CD8-positive, alpha-beta memory T cell (primary cell): ENCODE measurements at regions not wholly inside any gene's neighbourhood (a gene's known extent, or its start where the extent isn't known, plus 50 kb on each side); places are given as distances from the start of the nearest gene placed in this dataset.
A peak's percentile ranks its signal among the peaks of the same experiment; 100 is the strongest.

Experiments used
- CTCF ChIA-PET: fragments of 350-600 bp; sonication (Branson Sonifier 250); formaldehyde crosslinking; loops from one replicate; lab custom pipeline; 2021; ENCODE audit warnings: antibody characterized with exemption; lab: Charles Lee
- POLR2A ChIA-PET: fragments of 350-600 bp; sonication (Branson Sonifier 250); formaldehyde crosslinking; loops from one replicate; lab custom pipeline; 2021; ENCODE audit warnings: antibody characterized with exemption; lab: Charles Lee
- DNase-seq, 5 donors: peaks; one replicate each; pipeline versions ENCODE4 v3.0.0 to v3.0.0-alpha.2; 2020 to 2022; ENCODE audit warnings: mixed read lengths in 1 of 5
- H3K27ac ChIP-seq: one replicate; pipeline ENCODE4 v1.7.0; 2013; ENCODE audit warnings: low read depth, mild to moderate bottlenecking, low read length, moderate library complexity
- H3K27me3 ChIP-seq: 2 replicates; pipeline ENCODE4 v1.7.0; 2013; ENCODE audit warnings: low read length, mild to moderate bottlenecking; ENCODE audit not compliant: insufficient read depth, poor library complexity, severe bottlenecking
- H3K36me3 ChIP-seq: 2 replicates; pipeline ENCODE4 v1.7.0; 2013; ENCODE audit warnings: mild to moderate bottlenecking, low read length, moderate library complexity; ENCODE audit not compliant: insufficient read depth
- H3K4me1 ChIP-seq: 2 replicates; pipeline ENCODE4 v1.7.0; 2013; ENCODE audit warnings: mild to moderate bottlenecking, low read length, moderate library complexity; ENCODE audit not compliant: insufficient read depth
- H3K4me3 ChIP-seq: 2 replicates; pipeline ENCODE4 v1.7.0; 2013; ENCODE audit warnings: mild to moderate bottlenecking, low read length
- H3K9me3 ChIP-seq: 2 replicates; pipeline ENCODE4 v1.7.0; 2013; ENCODE audit warnings: mild to moderate bottlenecking, low read length
- H3K27ac Mint-ChIP-seq, 8 donors: one replicate each; pipeline ENCODE4 v1.8.0; 2020 to 2021; ENCODE audit warnings: mixed read lengths in 8 of 8, mild to moderate bottlenecking in 6 of 8, inconsistent platforms in 3 of 8, moderate library complexity in 3 of 8
- H3K27me3 Mint-ChIP-seq, 2 donors: one replicate each; pipeline ENCODE4 v1.8.0; 2020 to 2021; ENCODE audit warnings: mixed read lengths in 2 of 2, mild to moderate bottlenecking in 1 of 2, moderate library complexity in 1 of 2
- H3K36me3 Mint-ChIP-seq, 3 donors: one replicate each; pipeline ENCODE4 v1.8.0; 2020 to 2021; ENCODE audit warnings: mixed read lengths in 3 of 3, inconsistent platforms in 1 of 3, mild to moderate bottlenecking in 1 of 3
- H3K4me1 Mint-ChIP-seq, 3 donors: one replicate each; pipeline ENCODE4 v1.8.0; 2020 to 2021; ENCODE audit warnings: mixed read lengths in 3 of 3, inconsistent platforms in 1 of 3, mild to moderate bottlenecking in 1 of 3
- H3K4me3 Mint-ChIP-seq, 7 donors: one replicate each; pipeline ENCODE4 v1.8.0; 2020 to 2021; ENCODE audit warnings: mixed read lengths in 7 of 7, mild to moderate bottlenecking in 6 of 7, moderate library complexity in 4 of 7, inconsistent platforms in 2 of 7
- H3K9me3 Mint-ChIP-seq, 5 donors: one replicate each; pipeline ENCODE4 v1.8.0; 2020 to 2022; ENCODE audit warnings: mixed read lengths in 5 of 5, mild to moderate bottlenecking in 3 of 5, moderate library complexity in 2 of 5, inconsistent platforms in 1 of 5

GRCh38 chr9:90274725-90275124, 367.9 kb downstream of the DIRAS2 start:
- POLR2A ChIA-PET = no interaction called here
- no peak overlapping the region for H3K27ac Mint-ChIP-seq
- CTCF ChIA-PET = no interaction called here

GRCh38 chr9:90285946-90286345, 356.7 kb downstream of the DIRAS2 start:
- DNase-seq = no peak
- H3K4me1 ChIP-seq = no peaks in the 10 kb centered on the region
- POLR2A ChIA-PET = no interaction called here
- H3K27me3 Mint-ChIP-seq = peaks cover 4 to 7% of the 10 kb centered on the region in 2 donors
- H3K36me3 ChIP-seq = no peaks in the 10 kb centered on the region
- no peaks in the 10 kb centered on the region for H3K36me3 Mint-ChIP-seq
- no peak overlapping the region for H3K27ac Mint-ChIP-seq
- H3K27me3 ChIP-seq = no peaks in the 10 kb centered on the region
- H3K9me3 Mint-ChIP-seq = peaks cover 0 to 2% (median 0%) of the 10 kb centered on the region in 5 donors
- H3K4me3 Mint-ChIP-seq = no peak overlapping the region
- no peak overlapping the region for H3K4me3 ChIP-seq
- no peaks in the 10 kb centered on the region for H3K9me3 ChIP-seq
- CTCF ChIA-PET = no interaction called here
- no peak overlapping the region for H3K27ac ChIP-seq
- peaks cover 0 to 4% (median 3%) of the 10 kb centered on the region in 3 donors for H3K4me1 Mint-ChIP-seq

More at GRCh38 chr9:90274725-90275124, 367.9 kb downstream of the DIRAS2 start:
- no peaks in the 10 kb centered on the region for H3K4me1 ChIP-seq
- H3K9me3 Mint-ChIP-seq = no peaks in the 10 kb centered on the region
- peaks cover 5 to 32% of the 10 kb centered on the region in 2 donors for H3K27me3 Mint-ChIP-seq
- H3K4me3 ChIP-seq = no peak overlapping the region
- DNase-seq = no peak
- H3K9me3 ChIP-seq = no peaks in the 10 kb centered on the region
- no peaks in the 10 kb centered on the region for H3K4me1 Mint-ChIP-seq
- peaks cover 0 to 2% (median 0%) of the 10 kb centered on the region in 3 donors for H3K36me3 Mint-ChIP-seq
- H3K36me3 ChIP-seq = no peaks in the 10 kb centered on the region
- no peak overlapping the region for H3K4me3 Mint-ChIP-seq
- H3K27ac ChIP-seq = no peak overlapping the region
- no peaks in the 10 kb centered on the region for H3K27me3 ChIP-seq

GRCh38 chr9:90287567-90288274, 354.9 kb downstream of the DIRAS2 start:
- H3K27me3 Mint-ChIP-seq = peaks cover 0 to 4% of the 10 kb centered on the region in 2 donors
- no peak for DNase-seq

GRCh38 chr9:90288275-90288639, 354.4 kb downstream of the DIRAS2 start:
- ChIA-PET CTCF (no interaction called here), POLR2A (no interaction called here)
- Histone ChIP-seq H3K27ac (no peak overlapping the region), H3K36me3 (no peaks in the 10 kb centered on the region), H3K9me3 (no peaks in the 10 kb centered on the region), H3K4me1 (no peaks in the 10 kb centered on the region), H3K27me3 (no peaks in the 10 kb centered on the region), H3K4me3 (no peak overlapping the region)
- Mint-ChIP-seq H3K9me3 (no peaks in the 10 kb centered on the region), H3K27me3 (peaks cover 0 to 4% of the 10 kb centered on the region in 2 donors), H3K4me3 (no peak overlapping the region), H3K4me1 (peaks cover 0 to 4% (median 3%) of the 10 kb centered on the region in 3 donors), H3K27ac (no peak overlapping the region), H3K36me3 (no peaks in the 10 kb centered on the region)
- no peak for DNase-seq

More at GRCh38 chr9:90287567-90288274, 354.9 kb downstream of the DIRAS2 start:
- Histone ChIP-seq H3K36me3 (no peaks in the 10 kb centered on the region), H3K4me1 (no peaks in the 10 kb centered on the region), H3K4me3 (no peak overlapping the region), H3K27me3 (no peaks in the 10 kb centered on the region), H3K27ac (no peak overlapping the region), H3K9me3 (no peaks in the 10 kb centered on the region)
- Mint-ChIP-seq H3K9me3 (no peaks in the 10 kb centered on the region), H3K36me3 (no peaks in the 10 kb centered on the region), H3K27ac (no peak overlapping the region), H3K4me3 (peak overlapping the region in 2 of 7 donors; percentile 4 to 50), H3K4me1 (peaks cover 0 to 4% (median 3%) of the 10 kb centered on the region in 3 donors)
- ChIA-PET CTCF (no interaction called here), POLR2A (no interaction called here)

DNA sequence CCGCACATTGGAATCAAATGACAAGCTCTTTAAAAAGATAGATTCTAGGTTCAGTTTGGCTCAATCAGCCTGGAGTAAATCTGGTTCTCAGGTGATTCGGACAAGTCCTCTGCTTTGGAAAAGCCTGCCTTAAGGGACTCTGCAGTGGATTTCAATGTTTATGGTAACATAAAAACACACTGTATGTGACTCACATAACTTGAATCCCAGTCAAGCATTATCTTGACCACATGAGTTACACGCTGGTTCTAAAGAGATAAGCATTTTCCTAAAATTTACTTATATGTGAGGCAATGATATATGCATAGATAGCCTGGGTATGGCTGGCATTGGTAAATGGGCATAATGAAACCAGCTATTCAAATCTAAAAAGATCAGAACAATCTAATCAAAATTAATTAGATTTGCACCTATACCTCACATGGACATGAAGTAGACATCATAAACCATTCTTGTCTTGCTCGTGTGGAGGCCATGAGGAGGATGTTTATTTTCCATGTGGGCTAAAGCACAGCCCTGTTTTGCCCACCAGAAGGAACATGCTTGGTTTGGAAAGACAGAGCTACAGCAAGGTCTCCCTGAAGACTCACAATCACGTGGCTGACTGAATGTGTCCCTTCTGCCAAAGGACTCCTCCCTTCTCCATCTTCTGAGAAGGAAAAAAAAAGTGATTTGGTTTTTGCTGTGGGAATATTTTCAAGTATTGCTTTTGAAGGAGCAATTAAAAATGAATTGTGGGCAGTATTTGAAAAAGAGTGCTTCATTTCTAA, 351.7 kb downstream of the DIRAS2 start:
- no peak overlapping the region for H3K4me3 ChIP-seq
- H3K4me1 ChIP-seq = no peaks in the 10 kb centered on the region
- no peaks in the 10 kb centered on the region for H3K36me3 ChIP-seq
- H3K27me3 ChIP-seq = no peaks in the 10 kb centered on the region
- no peak for DNase-seq
- H3K4me3 Mint-ChIP-seq = no peak overlapping the region
- H3K9me3 Mint-ChIP-seq = no peaks in the 10 kb centered on the region
- no peaks in the 10 kb centered on the region for H3K36me3 Mint-ChIP-seq
- H3K9me3 ChIP-seq = no peaks in the 10 kb centered on the region
- POLR2A ChIA-PET = no interaction called here
- H3K4me1 Mint-ChIP-seq = peaks cover 0 to 4% (median 3%) of the 10 kb centered on the region in 3 donors
- no peak overlapping the region for H3K27ac Mint-ChIP-seq
- peaks cover 0 to 6% of the 10 kb centered on the region in 2 donors for H3K27me3 Mint-ChIP-seq
- CTCF ChIA-PET = no interaction called here
- H3K27ac ChIP-seq = no peak overlapping the region

DNA sequence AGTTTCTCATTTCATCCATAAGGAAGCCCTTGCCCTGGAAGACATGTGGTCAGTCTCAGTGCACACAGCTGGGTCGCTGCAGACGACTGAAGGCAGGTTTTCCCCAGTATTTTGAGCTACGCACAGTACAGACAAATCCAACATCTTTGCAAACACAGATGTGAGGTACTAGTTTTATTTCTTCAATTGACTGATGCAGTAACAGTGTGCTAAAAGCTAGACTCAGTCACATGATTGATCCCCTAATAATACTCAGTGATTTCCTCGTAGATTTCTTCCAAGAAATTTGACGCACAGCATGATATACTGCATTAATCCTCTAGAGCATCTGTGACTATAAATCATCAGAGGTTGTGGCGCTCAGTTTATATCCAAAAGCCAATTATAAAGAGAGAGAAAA, 346.1 kb downstream of the DIRAS2 start:
- H3K36me3 Mint-ChIP-seq = no peaks in the 10 kb centered on the region
- ChIA-PET POLR2A (no interaction called here), CTCF (no interaction called here)
- peak overlapping the region in 1 of 8 donors; percentile 34 for H3K27ac Mint-ChIP-seq
- H3K4me1 Mint-ChIP-seq = no peaks in the 10 kb centered on the region
- H3K4me1 ChIP-seq = no peaks in the 10 kb centered on the region
- H3K27me3 Mint-ChIP-seq = peaks cover 0 to 7% of the 10 kb centered on the region in 2 donors
- no peaks in the 10 kb centered on the region for H3K36me3 ChIP-seq
- H3K27me3 ChIP-seq = no peaks in the 10 kb centered on the region
- H3K9me3 Mint-ChIP-seq = no peaks in the 10 kb centered on the region
- DNase-seq = no peak
- no peak overlapping the region for H3K4me3 ChIP-seq
- H3K9me3 ChIP-seq = no peaks in the 10 kb centered on the region
- H3K27ac ChIP-seq = no peak overlapping the region
- no peak overlapping the region for H3K4me3 Mint-ChIP-seq

- no peak for DNase-seq
- peaks cover 5% of the 10 kb centered on the region in 2 donors for H3K27me3 Mint-ChIP-seq
- no peaks in the 10 kb centered on the region for H3K9me3 ChIP-seq
- POLR2A ChIA-PET = no interaction called here
- H3K4me3 ChIP-seq = no peak overlapping the region
- H3K9me3 Mint-ChIP-seq = no peaks in the 10 kb centered on the region
- no peaks in the 10 kb centered on the region for H3K36me3 Mint-ChIP-seq
- H3K4me1 Mint-ChIP-seq = no peaks in the 10 kb centered on the region
- CTCF ChIA-PET = no interaction called here
- no peaks in the 10 kb centered on the region for H3K36me3 ChIP-seq
- no peaks in the 10 kb centered on the region for H3K27me3 ChIP-seq
- no peak overlapping the region for H3K4me3 Mint-ChIP-seq
- no peak overlapping the region for H3K27ac Mint-ChIP-seq
- no peak overlapping the region for H3K27ac ChIP-seq
- no peaks in the 10 kb centered on the region for H3K4me1 ChIP-seq
These were observed 342.7 kb downstream of the DIRAS2 start for GRCh38 chr9:90299968-90300367.

GRCh38 chr9:90300611-90301276, 341.9 kb downstream of the DIRAS2 start:
- Mint-ChIP-seq H3K4me1 (no peaks in the 10 kb centered on the region), H3K4me3 (no peak overlapping the region), H3K36me3 (no peaks in the 10 kb centered on the region), H3K27me3 (peaks cover 3 to 5% of the 10 kb centered on the region in 2 donors), H3K27ac (no peak overlapping the region), H3K9me3 (no peaks in the 10 kb centered on the region)
- no peaks in the 10 kb centered on the region for H3K9me3 ChIP-seq
- DNase-seq = no peak
- H3K4me1 ChIP-seq = no peaks in the 10 kb centered on the region
- no peaks in the 10 kb centered on the region for H3K27me3 ChIP-seq
- no peak overlapping the region for H3K27ac ChIP-seq
- POLR2A ChIA-PET = no interaction called here
- no peak overlapping the region for H3K4me3 ChIP-seq
- no peaks in the 10 kb centered on the region for H3K36me3 ChIP-seq
- CTCF ChIA-PET = no interaction called here
